DOHH2 (cell line): ENCODE measurements at regions not wholly inside any gene's neighbourhood (a gene's known extent, or its start where the extent isn't known, plus 50 kb on each side); places are given as distances from the start of the nearest gene placed in this dataset.
A peak's percentile ranks its signal among the peaks of the same experiment; 100 is the strongest.

Experiments
- H3F3A ChIP-seq: fragments of 200-600 bp; sonication (generic), shearing (Covaris generic); 2 replicates; pipeline ENCODE4 v1.6.0; 2016; ENCODE audit warnings: antibody characterized with exemption, mild to moderate bottlenecking; ENCODE audit not compliant: control insufficient read depth, insufficient read depth
- H3K27ac ChIP-seq: fragments of 200-600 bp; sonication (generic); 2 replicates; pipeline ENCODE4 v1.5.1; 2014; ENCODE audit warnings: low read depth, mild to moderate bottlenecking, low read length, moderate library complexity
- H3K27me3 ChIP-seq: fragments of 200-600 bp; sonication (generic); 2 replicates; pipeline ENCODE4 v1.6.1; 2014; ENCODE audit warnings: mild to moderate bottlenecking, low read length, mixed read lengths; ENCODE audit not compliant: control insufficient read depth
- H3K36me3 ChIP-seq: fragments of 200-600 bp; sonication (generic); 2 replicates; pipeline ENCODE4 v1.6.1; 2014; ENCODE audit warnings: mild to moderate bottlenecking, low read length, moderate library complexity, mixed read lengths; ENCODE audit not compliant: control insufficient read depth
- H3K4me1 ChIP-seq: fragments of 200-600 bp; sonication (generic); 2 replicates; pipeline ENCODE4 v1.6.1; 2014; ENCODE audit warnings: mild to moderate bottlenecking, low read length, mixed read lengths; ENCODE audit not compliant: control insufficient read depth
- H3K4me2 ChIP-seq: fragments of 200-600 bp; sonication (generic); 2 replicates; pipeline ENCODE4 v1.6.0; 2014; ENCODE audit warnings: mild to moderate bottlenecking, low read length, moderate library complexity
- H3K4me3 ChIP-seq: fragments of 200-600 bp; sonication (generic); 2 replicates; pipeline ENCODE4 v1.5.1; 2014; ENCODE audit warnings: mild to moderate bottlenecking, low read length, mixed read lengths
- H3K79me2 ChIP-seq: fragments of 200-600 bp; sonication (generic); 2 replicates; pipeline ENCODE4 v1.6.1; 2014; ENCODE audit warnings: mild to moderate bottlenecking, low read length, mixed read lengths; ENCODE audit not compliant: control insufficient read depth
- H3K9me2 ChIP-seq: fragments of 200-600 bp; sonication (generic); replicated peaks from 2 replicates; pipeline ENCODE4 v1.6.1; 2014; ENCODE audit warnings: mild to moderate bottlenecking, low read length, mixed read lengths; ENCODE audit not compliant: control insufficient read depth
- H3K9me3 ChIP-seq: fragments of 200-600 bp; sonication (generic); 2 replicates; pipeline ENCODE4 v1.6.1; 2014; ENCODE audit warnings: antibody characterized with exemption, low read length, mixed read lengths; ENCODE audit not compliant: control insufficient read depth, insufficient read depth
- H4K20me1 ChIP-seq: fragments of 200-600 bp; sonication (generic); 2 replicates; pipeline ENCODE4 v1.6.0; 2014; ENCODE audit warnings: low read depth, mild to moderate bottlenecking, antibody characterized with exemption, low read length, moderate library complexity; ENCODE audit not compliant: control insufficient read depth, insufficient read depth
- CTCF ChIP-seq: fragments of 200-600 bp; sonication (generic); IDR thresholded peaks from one replicate; pipeline ENCODE4 v1.5.1; 2014; ENCODE audit warnings: antibody characterized with exemption, mild to moderate bottlenecking, low read depth, low read length; ENCODE audit not compliant: poor library complexity, severe bottlenecking
- EZH2phosphoT487 ChIP-seq: fragments of 200-600 bp; sonication (generic); IDR thresholded peaks from 2 replicates; pipeline ENCODE4 v1.6.1; 2017; ENCODE audit warnings: borderline replicate concordance, mild to moderate bottlenecking, antibody characterized with exemption, low read length, moderate library complexity, mixed read lengths

DNA sequence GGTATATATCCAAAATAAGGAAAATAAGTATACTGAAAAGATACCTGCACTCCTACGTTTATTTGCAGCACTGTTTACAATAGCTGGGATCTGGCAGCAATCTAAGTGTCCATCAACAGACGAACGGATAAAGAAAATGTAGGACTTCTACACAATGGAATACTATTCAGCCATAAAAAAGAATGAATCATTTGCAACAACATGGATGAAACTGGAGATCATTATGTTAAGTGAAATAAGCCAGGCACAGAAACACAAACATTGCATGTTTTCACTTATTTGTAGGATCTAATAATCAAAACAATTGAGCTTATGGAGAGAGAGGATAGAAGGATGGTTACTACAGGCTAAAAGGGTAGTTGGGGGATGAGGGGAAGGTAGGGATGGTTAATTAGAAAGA lies 494.0 kb downstream of the UQCRFS1 start:
- H3K27me3 ChIP-seq = no peaks in the 10 kb centered on the region
- TF ChIP-seq EZH2phosphoT487 = no peak
- TF ChIP-seq CTCF = no peak
- no peaks in the 10 kb centered on the region; the same call in 1 of the 2 replicates for H3K9me3 ChIP-seq
- H3K4me1 ChIP-seq = no peaks in the 10 kb centered on the region
- no peaks in the 10 kb centered on the region for H3K79me2 ChIP-seq
- H4K20me1 ChIP-seq = no peaks in the 10 kb centered on the region
- no peak overlapping the region for H3K4me3 ChIP-seq
- no peaks in the 10 kb centered on the region for H3K9me2 ChIP-seq
- H3K4me2 ChIP-seq = no peak overlapping the region
- no peaks in the 10 kb centered on the region for H3K36me3 ChIP-seq
- H3K27ac ChIP-seq = no peak overlapping the region
- H3F3A ChIP-seq = no peaks in the 10 kb centered on the region

DNA sequence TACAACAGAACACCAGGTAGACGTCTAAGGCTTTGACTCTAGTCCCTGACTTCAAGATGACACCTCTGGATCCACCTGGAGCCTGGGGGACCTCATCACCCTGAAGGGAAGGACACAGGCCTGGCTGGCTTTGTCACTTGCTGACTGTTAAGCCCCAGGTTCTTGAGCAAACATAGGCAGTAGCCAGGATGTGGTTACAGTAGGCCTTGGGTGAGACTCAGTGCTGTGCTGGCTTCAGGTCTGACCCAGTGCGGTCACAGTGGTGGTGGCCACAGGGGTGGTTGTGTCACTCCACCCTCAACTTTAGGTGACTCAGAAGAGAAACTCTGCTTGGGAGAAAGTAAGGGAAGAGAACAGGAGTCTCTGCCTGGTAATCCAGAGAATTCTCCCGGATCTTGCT lies 497.8 kb downstream of the UQCRFS1 start:
- no peak for TF ChIP-seq CTCF
- TF ChIP-seq EZH2phosphoT487 = no peak
- no peaks in the 10 kb centered on the region for H3K4me1 ChIP-seq
- no peak overlapping the region for H3K27ac ChIP-seq
- no peak overlapping the region for H3K4me2 ChIP-seq
- no peaks in the 10 kb centered on the region for H3K36me3 ChIP-seq
- no peaks in the 10 kb centered on the region for H3K79me2 ChIP-seq
- no peaks in the 10 kb centered on the region for H3K9me2 ChIP-seq
- H3K4me3 ChIP-seq = no peak overlapping the region
- no peaks in the 10 kb centered on the region; the same call in 1 of the 2 replicates for H3K9me3 ChIP-seq
- no peaks in the 10 kb centered on the region for H4K20me1 ChIP-seq
- H3K27me3 ChIP-seq = no peaks in the 10 kb centered on the region
- no peaks in the 10 kb centered on the region for H3F3A ChIP-seq

DNA sequence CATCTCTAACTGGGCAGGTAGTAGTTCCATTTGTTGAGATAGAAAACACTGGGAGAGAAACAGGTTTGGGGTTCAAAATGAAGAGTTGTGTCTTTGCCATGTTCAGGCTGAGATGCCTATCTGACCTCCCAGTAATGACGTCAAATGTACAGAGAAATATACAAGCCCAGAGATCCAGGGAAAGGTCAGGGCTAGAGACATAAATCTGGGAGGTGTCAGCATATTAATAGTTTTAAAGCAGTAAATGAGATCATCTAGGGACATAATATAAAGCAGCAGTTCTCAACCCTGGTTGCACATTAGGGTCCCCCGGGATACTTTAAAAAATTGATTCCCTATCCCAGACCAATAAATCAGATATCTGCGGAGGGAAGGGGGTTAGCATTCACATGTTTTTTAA lies 501.5 kb downstream of the UQCRFS1 start:
- TF ChIP-seq CTCF (no peak), EZH2phosphoT487 (no peak)
- Histone ChIP-seq H3K27ac (no peak overlapping the region), H3K9me3 (no peaks in the 10 kb centered on the region; the same call in 1 of the 2 replicates), H3K4me2 (no peak overlapping the region), H3K9me2 (no peaks in the 10 kb centered on the region), H3K4me3 (no peak overlapping the region), H3K4me1 (no peaks in the 10 kb centered on the region), H3K79me2 (no peaks in the 10 kb centered on the region), H3F3A (no peaks in the 10 kb centered on the region), H3K36me3 (no peaks in the 10 kb centered on the region), H4K20me1 (no peaks in the 10 kb centered on the region), H3K27me3 (no peaks in the 10 kb centered on the region)

GRCh38 chr19:28710278-28710677 lies 502.7 kb downstream of the UQCRFS1 start:
- Histone ChIP-seq H3K27ac (no peak overlapping the region), H4K20me1 (no peaks in the 10 kb centered on the region), H3K4me2 (no peak overlapping the region), H3F3A (no peaks in the 10 kb centered on the region), H3K79me2 (no peaks in the 10 kb centered on the region), H3K36me3 (no peaks in the 10 kb centered on the region), H3K27me3 (no peaks in the 10 kb centered on the region), H3K9me2 (no peaks in the 10 kb centered on the region), H3K9me3 (no peaks in the 10 kb centered on the region; the same call in 1 of the 2 replicates), H3K4me1 (no peaks in the 10 kb centered on the region), H3K4me3 (no peak overlapping the region)
- TF ChIP-seq CTCF (peak; percentile 68), EZH2phosphoT487 (no peak)
